ENCODE measurements at regions not wholly inside any gene's neighbourhood (a gene's known extent, or its start where the extent isn't known, plus 50 kb on each side); places are given as distances from the start of the nearest gene placed in this dataset.
"Not testable (repeated sequence)": the region's sequence is repeated elsewhere in the genome, so short reads cannot be mapped to it uniquely, and the experiment has no call there.

DNA sequence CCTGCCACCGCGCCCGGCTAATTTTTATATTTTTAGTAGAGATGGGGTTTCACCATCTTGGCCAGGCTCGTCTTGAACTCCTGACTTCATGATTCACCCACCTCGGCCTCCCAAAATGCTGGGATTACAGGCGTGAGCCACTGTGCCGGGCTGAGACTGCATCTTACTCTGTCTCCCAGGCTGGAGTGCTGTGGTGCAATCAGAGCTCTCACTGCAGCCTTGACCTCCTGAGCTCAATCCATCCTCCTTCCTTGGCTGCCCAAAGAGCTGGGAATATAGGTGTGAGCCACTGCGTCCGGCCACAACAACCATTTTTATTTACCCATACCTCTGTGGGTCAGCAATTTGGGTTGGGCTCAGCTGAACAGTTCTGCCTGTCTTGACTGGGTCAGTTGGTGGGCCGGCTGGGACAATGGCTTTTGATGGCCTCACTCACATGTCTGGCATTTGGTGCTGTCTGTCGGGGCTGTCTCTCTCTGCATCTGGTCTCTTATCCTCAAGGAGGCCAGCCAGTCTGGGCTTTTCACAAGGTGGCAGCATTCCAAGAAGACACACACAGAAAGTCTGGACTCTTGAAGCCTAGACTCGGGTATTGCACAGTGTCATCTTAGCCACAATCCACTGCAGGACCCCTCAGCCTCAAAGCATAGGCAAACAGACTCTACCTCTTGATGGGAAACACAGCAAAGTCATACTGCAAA lies 116.8 kb upstream of the GATA6 start:
- no peak for TF ChIP-seq JUND (IDR thresholded peaks at IDR 0.05; ENCODE audit: low read depth)
- in situ Hi-C loops (cut with HindIII; ENCODE audit: low pct_unique_long_range_greater_than_20kb, low sequenced_read_pairs), result no loop called here
- DNase-seq (ENCODE audit: low read depth in 1 of 2, low spot score in 1 of 2), result no peak

DNA sequence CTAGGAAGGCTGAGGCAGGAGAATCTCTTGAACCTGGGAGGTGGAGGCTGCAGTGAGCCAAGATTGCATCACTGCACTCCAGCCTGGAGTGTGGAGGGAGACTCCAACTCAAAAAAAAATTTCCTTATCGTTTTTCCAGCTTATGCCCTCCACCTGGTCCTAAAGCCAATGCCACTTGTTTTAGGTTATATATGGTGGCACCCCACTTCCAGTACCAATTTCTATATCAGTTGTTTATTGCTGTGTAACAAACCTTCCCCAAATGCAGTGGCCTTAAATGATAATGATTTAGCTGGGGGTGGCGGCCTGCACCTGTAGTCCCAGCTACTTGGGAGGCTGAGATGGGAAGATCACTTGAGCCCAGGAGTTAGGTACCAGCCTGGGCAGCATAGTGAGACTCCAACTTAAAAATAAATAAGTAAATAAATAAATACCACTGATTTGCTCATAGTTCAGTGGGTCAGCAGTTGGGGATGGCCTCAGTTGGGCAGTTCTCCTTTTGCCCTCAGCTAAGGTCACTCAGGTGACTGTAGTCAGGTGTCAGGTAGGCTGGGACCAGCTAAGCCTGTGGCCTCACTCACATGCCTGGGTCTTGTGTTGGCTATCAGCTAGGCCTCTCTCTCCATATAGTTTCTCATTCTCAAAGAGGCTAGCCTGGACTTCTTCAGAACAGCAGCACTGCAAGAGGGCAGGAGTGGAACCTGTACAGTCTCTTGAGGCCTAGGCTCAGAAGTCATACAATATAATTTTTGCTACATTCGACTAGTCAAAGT lies 113.7 kb upstream of the GATA6 start:
- in situ Hi-C loops (cut with HindIII; ENCODE audit: low pct_unique_long_range_greater_than_20kb, low sequenced_read_pairs), result no loop called here
- TF ChIP-seq JUND (IDR thresholded peaks at IDR 0.05; ENCODE audit: low read depth), result no peak
- no peak for DNase-seq (ENCODE audit: low read depth in 1 of 2, low spot score in 1 of 2)

DNA sequence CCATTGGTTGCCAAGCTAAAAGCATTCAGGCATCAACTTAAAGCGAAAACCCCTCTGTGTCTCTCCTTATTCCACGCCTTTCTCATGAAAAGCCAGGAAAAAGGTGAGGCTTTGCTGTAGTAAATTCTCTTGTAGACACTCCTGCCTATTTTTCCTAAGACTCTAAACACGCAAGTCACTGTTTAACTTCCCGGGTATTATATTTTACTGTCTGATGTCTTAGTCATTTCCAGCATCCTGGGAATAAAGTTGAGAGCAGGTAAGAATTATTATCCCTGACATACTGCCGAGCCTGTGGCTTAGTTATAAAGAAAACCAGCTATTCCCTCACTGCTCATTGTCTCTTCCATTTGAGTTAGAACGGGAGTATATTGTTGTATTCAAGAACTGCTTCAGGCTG lies 112.4 kb upstream of the GATA6 start:
- TF ChIP-seq JUND (IDR thresholded peaks at IDR 0.05; ENCODE audit: low read depth), result no peak
- DNase-seq (ENCODE audit: low read depth in 1 of 2, low spot score in 1 of 2), result no peak
- in situ Hi-C loops (cut with HindIII; ENCODE audit: low pct_unique_long_range_greater_than_20kb, low sequenced_read_pairs), result no loop called here

DNA sequence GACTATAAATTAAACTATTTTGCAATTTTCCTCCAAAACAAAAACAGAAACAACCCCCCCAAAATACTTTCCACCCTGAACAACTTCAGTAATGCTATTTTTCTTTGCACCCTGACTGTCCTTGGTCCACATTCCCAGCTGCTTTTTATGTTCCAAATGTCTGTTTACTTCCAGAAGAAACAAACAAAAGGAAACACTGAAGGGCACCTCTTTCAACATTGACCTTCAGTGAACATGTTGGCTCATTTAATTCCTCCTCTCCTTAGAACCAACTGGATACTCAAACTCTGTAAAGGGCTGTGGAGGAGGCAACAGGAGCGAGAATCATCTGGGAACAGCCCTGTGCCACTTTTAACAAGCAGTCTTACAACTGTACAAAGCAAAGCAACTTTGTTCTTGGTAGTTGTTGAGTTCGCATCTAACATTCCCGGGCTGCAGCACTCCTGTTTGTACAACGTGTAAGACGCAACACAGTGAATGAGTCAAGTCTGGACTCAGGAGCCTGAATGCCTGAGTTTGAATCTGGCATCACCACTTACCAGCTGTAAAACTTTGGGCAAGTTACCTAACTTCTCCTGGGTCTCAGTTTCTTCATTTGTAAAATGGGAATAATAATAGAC lies 111.4 kb upstream of the GATA6 start:
- no peak for TF ChIP-seq JUND (IDR thresholded peaks at IDR 0.05; ENCODE audit: low read depth)
- peak in 1 of 2 experiments; percentile 48 for DNase-seq (ENCODE audit: low read depth in 1 of 2, low spot score in 1 of 2)
- in situ Hi-C loops (cut with HindIII; ENCODE audit: low pct_unique_long_range_greater_than_20kb, low sequenced_read_pairs), result no loop called here

GRCh38 chr18:22060361-22060760 lies 109.0 kb upstream of the GATA6 start:
- DNase-seq (ENCODE audit: low read depth in 1 of 2, low spot score in 1 of 2), result no peak
- no peak for TF ChIP-seq JUND (IDR thresholded peaks at IDR 0.05; ENCODE audit: low read depth)
- in situ Hi-C loops (cut with HindIII; ENCODE audit: low pct_unique_long_range_greater_than_20kb, low sequenced_read_pairs), result no loop called here

GRCh38 chr18:22063102-22063501 lies 106.3 kb upstream of the GATA6 start:
- TF ChIP-seq JUND (IDR thresholded peaks at IDR 0.05; ENCODE audit: low read depth), result no peak
- in situ Hi-C loops (cut with HindIII; ENCODE audit: low pct_unique_long_range_greater_than_20kb, low sequenced_read_pairs), result no loop called here
- no peak for DNase-seq (ENCODE audit: low read depth in 1 of 2, low spot score in 1 of 2)

DNA sequence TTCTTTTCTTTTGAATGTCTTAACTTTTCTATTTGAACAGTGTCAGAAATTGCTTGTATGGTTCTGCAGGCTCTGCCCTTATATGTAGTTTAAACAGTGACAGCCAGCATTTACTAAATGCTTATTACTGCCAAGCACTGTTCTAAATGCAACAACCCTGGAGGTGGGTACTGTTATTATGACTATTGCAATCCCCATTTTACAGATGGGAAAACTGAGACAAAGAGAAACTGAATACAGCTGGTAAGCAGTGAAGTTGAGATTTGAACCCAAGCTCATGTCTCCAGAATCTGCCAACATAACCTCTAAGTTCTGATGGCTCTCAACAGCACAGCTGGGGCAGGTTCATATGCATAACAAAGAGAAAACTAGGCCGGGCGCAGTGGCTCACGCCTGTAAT lies 105.7 kb upstream of the GATA6 start:
- no peak for DNase-seq (ENCODE audit: low read depth in 1 of 2, low spot score in 1 of 2)
- in situ Hi-C loops (cut with HindIII; ENCODE audit: low pct_unique_long_range_greater_than_20kb, low sequenced_read_pairs), result no loop called here
- no peak for TF ChIP-seq JUND (IDR thresholded peaks at IDR 0.05; ENCODE audit: low read depth)

DNA sequence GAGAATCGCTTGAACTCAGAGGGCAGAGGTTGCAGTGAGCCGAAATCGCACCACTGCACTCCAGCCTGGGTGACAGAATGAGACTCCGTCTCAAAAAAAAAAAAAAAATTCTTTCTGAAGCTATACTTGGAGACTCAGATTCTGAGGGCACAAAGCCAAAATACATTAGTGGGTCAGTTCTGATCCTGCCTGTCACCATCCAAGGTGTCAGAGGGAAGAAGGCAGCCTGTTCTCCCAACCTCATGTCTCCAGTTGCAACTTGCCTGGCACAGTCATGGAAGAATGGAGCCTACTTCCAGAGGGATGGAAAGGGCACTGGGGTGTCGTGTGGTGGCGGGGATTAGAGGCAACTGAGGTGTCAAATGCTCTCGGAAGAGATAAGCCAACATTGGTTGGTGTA lies 104.8 kb upstream of the GATA6 start:
- in situ Hi-C loops (cut with HindIII; ENCODE audit: low pct_unique_long_range_greater_than_20kb, low sequenced_read_pairs), result no loop called here
- no peak for DNase-seq (ENCODE audit: low read depth in 1 of 2, low spot score in 1 of 2)
- TF ChIP-seq JUND (IDR thresholded peaks at IDR 0.05; ENCODE audit: low read depth), result no peak

DNA sequence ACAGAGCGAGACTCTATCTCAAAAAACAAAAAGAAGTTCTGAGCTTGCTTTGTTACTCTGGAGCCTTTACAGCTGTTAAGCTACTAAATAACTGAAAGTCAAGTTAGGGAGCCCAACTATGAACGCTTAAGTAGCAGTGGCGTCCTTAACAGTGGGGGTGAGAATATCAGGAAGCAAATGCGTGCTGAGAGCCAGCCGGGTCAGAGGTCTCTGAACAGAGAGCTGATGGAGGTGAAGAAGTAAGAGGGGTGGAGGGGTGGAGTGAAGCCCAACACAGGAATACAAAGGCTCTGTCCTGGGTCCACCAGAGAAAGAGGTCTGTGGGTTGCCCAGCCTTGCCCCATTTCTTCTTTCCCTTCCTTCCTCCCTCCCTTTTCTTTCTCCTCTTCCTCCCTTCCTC lies 104.1 kb upstream of the GATA6 start:
- in situ Hi-C loops (cut with HindIII; ENCODE audit: low pct_unique_long_range_greater_than_20kb, low sequenced_read_pairs), result no loop called here
- DNase-seq (ENCODE audit: low read depth in 1 of 2, low spot score in 1 of 2), result no peak
- no peak for TF ChIP-seq JUND (IDR thresholded peaks at IDR 0.05; ENCODE audit: low read depth)

DNA sequence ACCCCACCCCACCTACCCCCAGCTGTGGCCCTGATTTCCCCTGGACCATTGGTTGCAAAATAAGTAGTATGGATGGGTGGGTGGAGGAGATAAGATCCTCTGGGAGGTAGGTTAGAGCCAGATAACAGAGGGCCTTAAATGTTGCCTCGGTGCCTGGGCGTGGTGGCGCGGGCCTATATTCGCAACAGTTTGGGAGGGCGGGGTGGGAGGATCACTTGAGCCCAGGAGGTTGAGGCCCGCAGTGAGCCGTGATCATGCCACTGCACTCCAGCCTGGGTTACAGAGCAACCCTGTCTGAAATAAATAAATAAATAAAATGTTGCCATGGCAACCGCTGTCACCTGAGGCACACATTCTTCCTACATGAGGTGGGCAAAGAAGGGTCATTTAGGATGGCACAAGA lies 103.3 kb upstream of the GATA6 start:
- no peak for DNase-seq (ENCODE audit: low read depth in 1 of 2, low spot score in 1 of 2)
- in situ Hi-C loops (cut with HindIII; ENCODE audit: low pct_unique_long_range_greater_than_20kb, low sequenced_read_pairs), result no loop called here
- no peak for TF ChIP-seq JUND (IDR thresholded peaks at IDR 0.05; ENCODE audit: low read depth)

DNA sequence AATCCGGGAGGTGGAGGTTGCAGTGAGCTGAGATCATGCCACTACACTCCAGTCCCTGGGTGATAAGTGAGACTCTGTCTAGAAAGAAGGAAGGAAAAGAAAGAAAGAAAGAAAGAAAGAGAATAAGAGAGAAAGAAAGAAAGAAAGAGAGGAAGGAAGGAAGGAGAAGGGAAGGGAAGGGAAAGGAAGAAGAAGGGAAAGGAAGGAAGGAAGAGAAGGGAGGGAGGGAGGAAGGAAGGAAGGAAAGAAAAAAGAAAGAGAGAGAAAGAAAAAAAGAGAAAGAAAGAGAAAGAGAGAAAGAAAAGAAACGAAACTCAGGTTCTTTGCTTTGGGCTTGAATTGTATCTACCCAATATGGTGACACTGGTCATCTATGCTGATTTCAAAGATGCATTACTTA lies 102.3 kb upstream of the GATA6 start:
- in situ Hi-C loops (cut with HindIII; ENCODE audit: low pct_unique_long_range_greater_than_20kb, low sequenced_read_pairs), result no loop called here
- TF ChIP-seq JUND (IDR thresholded peaks at IDR 0.05; ENCODE audit: low read depth), result no peak
- no peak for DNase-seq (ENCODE audit: low read depth in 1 of 2, low spot score in 1 of 2)

- in situ Hi-C loops (cut with HindIII; ENCODE audit: low pct_unique_long_range_greater_than_20kb, low sequenced_read_pairs), result no loop called here
- TF ChIP-seq JUND (IDR thresholded peaks at IDR 0.05; ENCODE audit: low read depth), result no peak
- DNase-seq (ENCODE audit: low read depth in 1 of 2, low spot score in 1 of 2), result no peak
Measured at GRCh38 chr18:22067682-22068081, 101.7 kb upstream of the GATA6 start.

DNA sequence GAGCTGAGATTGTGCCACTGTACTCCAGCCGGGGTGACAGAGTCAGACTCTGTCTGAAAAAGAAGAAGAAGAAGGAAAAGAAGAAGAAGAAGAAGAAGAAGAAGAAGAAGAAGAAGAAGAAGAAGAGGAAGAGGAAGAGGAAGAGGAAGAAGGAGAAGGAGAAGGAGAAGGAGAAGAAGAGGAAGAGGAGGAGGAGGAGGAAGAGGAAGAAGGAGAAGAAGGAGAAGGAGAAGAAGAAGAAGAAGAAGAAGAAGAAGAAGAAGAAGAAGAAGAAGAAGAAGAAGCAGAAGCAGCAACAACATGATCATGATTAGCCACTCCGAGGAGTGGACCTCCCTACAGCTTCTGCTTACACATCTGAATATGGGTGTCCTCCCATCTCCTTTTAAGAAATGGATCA lies 100.6 kb upstream of the GATA6 start:
- in situ Hi-C loops (cut with HindIII; ENCODE audit: low pct_unique_long_range_greater_than_20kb, low sequenced_read_pairs), result not testable (repeated sequence)

More for the DNA sequence above, 100.6 kb upstream of the GATA6 start:
- not testable (repeated sequence) for DNase-seq (ENCODE audit: low read depth in 1 of 2, low spot score in 1 of 2)
